Mammary epithelial cell (primary cell): ENCODE measurements at regions not wholly inside any gene's neighbourhood (a gene's known extent, or its start where the extent isn't known, plus 50 kb on each side); places are given as distances from the start of the nearest gene placed in this dataset.

Source experiments
- CTCF ChIP-seq, 2 donors: IDR thresholded peaks in 1 of 2; conservative IDR thresholded peaks in 1 of 2; 2 replicates each; pipeline ENCODE4 v1.5.1; 2011 to 2012; ENCODE audit warnings: inconsistent platforms in 2 of 2, low read length in 2 of 2, mild to moderate bottlenecking in 2 of 2, control low read depth in 1 of 2, low read depth in 1 of 2; ENCODE audit not compliant: insufficient read depth in 1 of 2; ENCODE audit errors: extremely low read depth in 1 of 2
- EZH2 ChIP-seq: IDR thresholded peaks from 2 replicates; pipeline ENCODE4 v1.6.1; 2012; ENCODE audit warnings: low read length, inconsistent platforms, borderline replicate concordance

- TF ChIP-seq CTCF (conservative IDR thresholded peaks at IDR 0.05 in 1 of 2, IDR thresholded peaks at IDR 0.05 in 1 of 2; ENCODE audit: extremely low read depth in 1 of 2, insufficient read depth in 1 of 2, low read depth in 1 of 2, low read length in 2 of 2) (no peak), EZH2 (no peak)
These were observed 186.4 kb downstream of the KIF20B start for GRCh38 chr10:89887830-89888229.
